Superior temporal gyrus (tissue), 1 donor: ENCODE measurements at regions not wholly inside any gene's neighbourhood (a gene's known extent, or its start where the extent isn't known, plus 50 kb on each side); places are given as distances from the start of the nearest gene placed in this dataset.

Source experiments
- DNase-seq: peaks from one replicate; pipeline ENCODE4 v3.0.0-alpha.2; 2016; ENCODE audit errors: extremely low spot score

DNA sequence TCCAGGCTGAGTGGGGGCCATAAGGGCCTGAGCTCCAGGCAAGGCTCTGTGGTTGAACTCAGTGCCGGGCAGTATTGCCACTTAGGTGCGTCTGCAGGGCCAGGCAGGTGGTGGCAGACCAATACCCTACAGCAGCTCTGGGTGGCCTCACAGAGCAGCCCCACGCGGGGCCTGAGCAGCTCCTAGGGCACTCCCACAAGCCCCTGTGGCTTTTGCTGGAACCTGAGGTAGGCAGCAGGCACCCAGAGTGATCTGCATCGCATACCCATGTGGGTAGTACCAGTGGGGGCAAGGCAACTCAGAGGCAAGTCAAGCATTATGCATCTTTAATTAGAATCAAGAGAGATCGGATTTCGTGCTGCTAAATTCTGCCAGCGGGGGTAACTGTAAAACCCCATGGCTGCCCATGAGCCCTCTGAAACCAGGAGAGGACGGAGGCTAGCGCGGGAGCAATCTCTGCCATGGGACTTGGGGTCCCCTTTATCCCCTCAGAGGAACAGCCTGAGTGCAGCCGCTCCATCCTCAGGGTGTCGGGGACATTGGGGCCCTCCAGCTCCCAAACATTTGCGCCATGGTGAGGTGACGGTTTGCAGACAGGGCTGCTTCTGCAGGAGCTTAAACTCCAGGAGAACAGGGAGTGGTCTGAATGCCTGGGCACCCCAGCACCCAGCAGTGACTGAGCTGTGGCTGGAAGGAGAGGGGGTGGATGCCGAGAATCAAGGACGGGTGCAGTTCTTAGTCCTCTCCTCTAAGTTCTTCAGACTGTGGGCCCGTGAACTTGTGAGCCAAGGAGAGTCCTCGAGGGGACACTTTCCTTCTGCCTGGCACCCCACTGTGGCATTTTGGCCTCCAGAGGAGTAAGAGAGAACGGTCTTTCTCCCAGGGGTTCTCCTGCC, 62.4 kb upstream of the PCSK6 start:
- DNase-seq, result no peak

DNA sequence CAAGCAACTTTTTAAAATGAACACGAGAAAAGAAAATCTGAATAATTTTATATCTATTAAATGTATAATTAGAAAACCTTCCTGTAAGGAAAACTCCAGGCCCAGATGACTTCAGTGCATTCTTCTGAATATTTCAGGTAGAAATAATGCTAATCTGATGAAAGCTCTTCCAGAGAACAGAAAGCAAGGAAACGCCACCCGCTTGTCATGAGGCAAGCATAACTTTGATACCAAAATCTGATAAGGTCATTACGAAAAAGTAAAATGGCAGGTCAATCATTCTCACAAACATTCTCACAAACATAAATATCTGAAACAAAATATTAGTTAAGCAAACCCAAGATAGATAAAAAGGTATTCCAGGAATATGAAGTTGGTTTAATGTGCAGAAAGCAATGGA, 60.6 kb upstream of the PCSK6 start:
- DNase-seq, result no peak

DNA sequence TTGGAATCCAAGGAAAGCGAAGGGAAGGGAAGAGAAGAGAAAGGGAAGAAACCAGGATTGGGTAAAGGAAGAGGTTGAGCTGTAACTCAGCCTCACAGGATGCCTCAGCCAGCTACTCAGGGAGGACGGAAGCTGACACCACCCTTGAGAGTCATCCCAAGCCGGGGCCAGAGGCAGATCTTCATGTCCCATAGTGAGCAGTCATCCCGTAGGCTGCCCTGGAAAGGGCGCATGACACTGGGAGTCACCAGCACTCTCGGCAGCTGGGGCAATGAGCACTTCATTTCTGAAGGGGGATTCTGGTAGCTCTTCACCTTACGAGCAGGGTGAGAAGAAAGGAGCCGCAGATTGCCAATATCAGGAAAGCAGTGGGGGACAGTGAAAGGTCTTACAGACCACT, 60.1 kb upstream of the PCSK6 start:
- no peak for DNase-seq

DNA sequence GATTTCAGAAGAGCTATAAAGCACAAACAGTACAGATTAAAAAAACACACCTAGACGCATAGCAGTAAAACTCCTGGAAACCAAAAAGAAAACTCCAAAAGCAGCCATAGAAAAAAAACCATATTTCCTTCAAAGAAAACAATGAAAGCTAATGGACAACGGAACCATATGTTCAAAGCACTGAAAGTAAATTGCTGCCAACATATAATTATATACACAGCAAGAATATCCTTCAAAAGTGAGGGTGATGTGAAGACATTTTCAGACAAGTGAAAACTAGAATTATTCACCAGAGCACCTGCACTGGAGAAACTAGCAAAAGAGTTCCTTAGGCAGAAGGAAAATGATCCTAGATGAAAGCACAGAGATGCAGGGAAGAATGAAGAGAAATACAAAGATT, 58.2 kb upstream of the PCSK6 start:
- DNase-seq, result no peak

DNA sequence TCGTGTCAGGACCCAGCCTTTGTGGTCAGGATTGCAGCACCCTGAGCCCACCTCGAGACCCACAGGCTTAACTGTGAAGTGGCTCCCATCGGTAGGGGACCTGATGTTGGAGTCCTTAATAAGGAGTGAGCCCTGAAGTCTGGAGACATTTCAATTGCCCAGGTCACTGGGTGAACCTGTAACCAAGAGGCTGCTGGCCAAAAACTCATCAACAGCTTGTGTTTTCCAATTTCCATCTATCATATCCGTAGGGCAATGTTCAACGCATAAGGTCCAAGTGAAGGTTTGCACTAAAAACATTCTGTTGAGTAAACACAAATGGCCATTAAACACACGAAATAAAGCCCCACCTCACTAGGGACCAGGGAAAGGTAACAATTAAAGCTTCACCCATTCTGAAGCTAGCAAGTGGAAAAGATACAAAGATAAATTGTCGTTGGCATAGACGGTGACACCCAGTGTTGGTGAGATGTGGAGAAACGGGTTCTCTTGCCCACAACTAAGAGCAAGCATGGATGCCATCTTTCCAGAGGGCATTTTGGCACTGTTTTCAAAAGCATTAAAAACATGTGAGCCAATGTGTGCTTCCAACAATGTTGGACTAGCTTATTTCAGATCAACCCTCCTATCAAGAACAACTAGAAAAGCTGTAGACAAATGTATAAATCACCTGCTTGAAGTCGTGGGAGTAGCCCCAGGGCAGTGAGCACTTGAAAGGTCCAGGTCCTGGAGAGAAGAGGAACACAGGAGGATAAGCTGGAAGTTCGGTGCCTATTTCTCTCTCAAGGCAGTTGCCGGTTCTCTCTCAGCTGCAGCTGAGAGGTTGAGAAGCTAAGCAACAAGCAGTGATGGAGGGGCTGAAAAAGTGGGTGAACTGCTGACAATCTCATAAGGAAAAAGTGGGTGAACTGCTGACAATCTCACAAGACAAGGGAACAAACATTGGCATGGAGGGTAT, 56.3 kb upstream of the PCSK6 start:
- no peak for DNase-seq

DNA sequence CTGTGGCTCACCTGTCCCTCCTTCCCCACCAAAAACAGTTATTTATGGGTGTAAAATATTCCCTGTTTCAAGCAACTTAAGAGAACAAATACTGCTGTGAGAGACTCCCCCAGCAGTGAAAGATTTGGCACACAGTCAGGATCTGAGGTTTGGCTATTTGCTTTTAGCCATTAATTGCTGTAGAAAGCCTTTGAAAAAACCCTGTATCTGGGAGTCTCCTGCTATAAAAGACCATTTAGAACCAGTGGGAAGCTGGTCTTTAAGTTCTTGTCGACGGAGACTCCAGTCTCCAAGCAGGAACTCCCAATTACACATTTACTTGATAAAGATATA, 55.1 kb upstream of the PCSK6 start:
- DNase-seq, result no peak

DNA sequence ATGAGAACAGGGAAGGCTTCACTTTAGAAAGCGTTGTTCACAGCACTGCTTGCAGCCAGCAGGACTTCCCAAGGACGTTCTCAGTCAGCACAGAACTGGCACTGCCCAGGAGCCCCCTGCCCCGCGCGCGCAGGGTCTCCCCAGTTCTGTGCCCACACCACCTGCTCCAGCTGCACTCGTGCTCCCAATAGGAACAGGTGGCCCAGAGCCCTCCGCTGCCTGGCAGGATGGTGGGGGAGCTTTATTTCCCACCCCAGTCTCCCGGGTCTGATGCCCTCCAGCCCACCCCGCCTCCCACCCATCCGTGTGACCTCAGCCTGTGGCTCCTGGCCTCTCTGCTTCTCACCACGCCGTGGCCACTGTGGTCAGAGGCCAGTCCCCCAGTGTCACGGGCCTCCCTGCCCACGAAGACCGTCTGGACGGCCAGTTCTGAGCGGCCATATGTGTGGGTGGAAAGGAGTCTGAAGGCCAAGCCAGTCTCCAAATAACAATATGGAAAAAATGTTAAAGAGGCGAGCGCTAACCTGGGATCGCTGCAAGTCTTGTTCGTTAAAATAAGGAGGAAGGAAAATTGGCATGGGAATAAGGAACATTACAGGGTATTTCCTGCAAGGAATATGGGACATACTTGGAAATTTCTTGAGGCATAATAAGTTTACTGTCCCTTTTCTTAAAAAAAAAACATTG, 54.6 kb upstream of the PCSK6 start:
- no peak for DNase-seq

DNA sequence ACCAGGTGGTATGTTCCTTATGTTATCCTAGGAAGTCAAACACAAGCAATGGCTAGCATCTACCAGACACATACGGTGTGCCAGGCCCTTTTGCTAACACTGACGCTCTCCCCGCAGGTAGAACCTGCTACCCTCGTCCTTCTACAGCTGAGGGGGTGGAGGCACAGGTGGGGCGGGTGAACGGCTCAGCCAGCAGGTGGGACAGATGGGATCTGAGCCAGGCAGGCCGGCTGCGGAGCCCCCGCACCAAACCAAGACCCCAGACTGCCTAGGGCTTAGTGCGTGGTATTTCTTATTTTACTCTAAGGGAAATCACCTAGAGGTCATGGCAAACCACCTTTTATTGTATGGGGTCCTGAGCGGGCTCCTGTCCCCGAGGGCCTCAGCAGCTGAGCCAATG, 53.9 kb upstream of the PCSK6 start:
- DNase-seq, result no peak

DNA sequence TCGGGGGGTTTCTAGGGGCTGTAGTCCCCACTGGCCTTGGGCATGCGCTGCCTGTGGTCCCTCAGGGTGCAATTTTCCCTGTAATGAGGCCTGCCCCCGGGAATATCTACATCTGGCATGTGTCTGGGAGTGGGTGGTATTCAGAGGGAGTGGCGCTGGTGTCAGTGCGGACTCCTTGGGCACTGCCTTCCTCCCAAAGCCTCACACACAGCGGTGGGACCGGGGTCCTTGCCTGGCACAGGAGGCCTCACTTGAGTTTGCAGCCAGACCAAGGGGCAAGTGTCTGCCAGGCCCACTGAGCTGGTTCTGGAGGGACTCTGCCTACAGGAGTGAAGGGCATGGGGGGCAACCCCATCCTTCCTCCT, 53.5 kb upstream of the PCSK6 start:
- DNase-seq, result no peak

DNA sequence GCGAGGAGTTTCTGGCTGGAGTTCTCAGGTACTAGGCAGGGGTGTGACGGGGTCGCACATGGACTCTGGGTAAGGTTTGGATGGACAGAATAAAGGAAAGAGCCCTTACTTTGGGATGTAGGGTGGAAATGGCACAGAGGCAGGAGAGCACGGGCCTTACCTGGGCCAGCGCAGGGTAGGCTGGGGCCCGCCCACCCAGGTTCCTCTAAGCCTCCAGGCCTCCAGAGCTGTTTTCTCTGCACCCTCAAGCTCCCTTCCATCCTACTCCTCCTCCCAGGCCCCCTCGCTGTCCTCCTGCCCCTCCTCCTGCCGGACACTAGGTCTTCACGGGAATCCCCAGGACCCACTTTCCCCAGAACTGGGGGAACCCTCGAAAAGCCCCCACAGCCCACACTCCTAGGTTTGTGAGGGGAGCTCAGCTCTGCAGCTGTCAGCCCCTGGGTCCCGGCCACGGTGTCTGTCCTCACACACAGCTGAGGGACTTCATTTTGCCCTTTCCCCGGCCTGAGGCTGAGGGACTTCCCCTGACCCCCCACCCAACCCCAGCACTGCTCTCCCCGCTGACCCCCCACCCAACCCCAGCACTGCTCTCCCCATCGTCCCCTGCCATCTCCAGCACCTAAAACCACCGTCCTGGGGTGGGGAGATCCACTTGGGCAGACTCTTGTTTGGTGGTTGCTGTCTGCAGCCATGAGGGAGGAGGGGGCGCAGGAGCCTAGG, 53.0 kb upstream of the PCSK6 start:
- no peak for DNase-seq

DNA sequence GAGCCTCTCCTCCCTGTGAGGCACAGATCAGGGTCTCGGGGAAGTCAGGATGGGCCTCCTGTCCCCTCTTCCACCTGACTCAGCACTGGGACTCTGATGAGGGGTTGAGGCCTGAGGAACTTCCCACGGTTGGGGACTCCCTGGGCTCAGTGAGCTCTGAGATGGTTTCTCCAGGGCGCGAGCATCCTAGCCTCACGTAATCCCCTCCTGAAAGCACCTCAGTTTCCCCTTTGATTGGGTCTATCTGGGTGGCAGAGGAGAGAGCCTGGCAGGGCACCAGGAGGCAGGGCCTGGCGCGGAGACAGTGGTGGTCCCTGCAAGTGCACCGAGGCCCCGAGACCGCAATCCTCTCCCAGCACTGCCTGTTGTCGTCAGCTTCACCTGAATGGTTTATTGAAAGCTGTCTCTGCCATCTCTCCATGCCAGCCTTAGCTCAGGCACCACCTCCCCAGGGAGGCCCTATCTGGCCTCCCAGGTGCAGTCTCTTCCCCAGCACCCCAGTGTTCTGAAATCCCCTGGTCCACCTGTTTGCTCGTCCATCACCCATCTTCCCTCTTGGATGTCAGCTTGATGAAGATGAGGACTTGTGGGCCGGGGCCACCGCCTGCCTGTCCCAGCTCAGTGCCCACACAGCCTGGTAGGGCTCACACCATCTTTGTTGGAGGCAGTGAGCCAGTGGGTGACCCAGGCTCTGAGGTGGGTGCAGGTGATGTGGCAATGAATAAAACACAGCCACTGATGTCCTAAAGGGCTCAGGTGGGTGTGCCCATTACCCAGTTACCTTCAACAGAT, 52.2 kb upstream of the PCSK6 start:
- no peak for DNase-seq

DNA sequence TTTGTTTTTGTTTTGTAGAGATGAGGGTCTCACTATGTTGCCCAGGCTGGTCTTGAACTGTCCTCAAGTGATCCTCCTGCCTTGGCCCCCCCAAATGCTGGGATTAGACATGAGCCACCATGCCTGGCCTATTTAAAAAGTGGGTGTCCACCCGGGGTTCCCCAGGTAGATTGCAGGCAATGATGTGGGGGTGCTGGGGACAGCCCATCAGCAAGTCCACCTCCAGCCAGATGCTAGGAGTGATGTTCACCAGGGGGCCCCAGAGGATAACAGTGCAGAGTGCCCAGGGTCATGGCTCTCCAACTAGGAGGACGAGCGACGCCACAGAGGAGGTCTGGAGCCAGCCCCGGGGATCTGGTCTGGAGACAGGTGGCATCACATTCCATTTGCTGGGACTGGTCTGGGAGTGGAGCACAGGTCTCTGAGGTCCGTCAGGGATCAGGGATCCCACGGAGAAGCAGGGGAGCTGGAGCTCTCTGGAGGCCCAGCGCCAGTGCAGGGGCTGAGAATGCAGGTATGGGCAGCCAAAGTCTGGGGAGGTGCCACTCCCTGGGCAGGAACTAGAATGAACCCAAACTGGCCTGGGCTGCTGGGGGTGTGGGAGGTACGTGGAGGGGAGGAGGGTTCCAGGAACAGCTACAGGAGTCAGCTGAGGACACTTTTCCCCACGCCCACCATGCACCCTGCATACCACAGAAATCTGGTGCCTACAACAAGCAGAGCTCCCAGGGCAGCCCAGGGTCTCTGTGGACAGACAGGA, 51.2 kb upstream of the PCSK6 start:
- no peak for DNase-seq

DNA sequence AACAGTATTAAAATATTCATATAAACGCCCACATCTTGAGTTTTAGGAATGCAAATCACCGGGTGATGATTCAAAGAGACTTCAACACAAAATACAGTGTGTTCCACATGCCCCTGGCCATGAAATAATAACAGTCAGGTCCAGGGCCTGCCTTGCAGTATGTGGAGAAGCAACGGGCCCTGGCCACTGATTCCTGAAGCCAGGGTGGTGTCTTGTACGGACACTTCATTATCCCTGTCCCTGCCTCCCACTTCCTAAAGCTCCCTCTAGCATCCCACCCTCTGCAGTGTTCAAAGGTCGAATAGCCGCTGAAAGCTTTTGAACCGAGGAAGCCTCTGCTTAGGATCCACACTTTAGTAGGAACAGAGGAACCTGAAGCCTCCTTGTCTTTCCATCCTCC, 50.4 kb upstream of the PCSK6 start:
- DNase-seq, result no peak

DNA sequence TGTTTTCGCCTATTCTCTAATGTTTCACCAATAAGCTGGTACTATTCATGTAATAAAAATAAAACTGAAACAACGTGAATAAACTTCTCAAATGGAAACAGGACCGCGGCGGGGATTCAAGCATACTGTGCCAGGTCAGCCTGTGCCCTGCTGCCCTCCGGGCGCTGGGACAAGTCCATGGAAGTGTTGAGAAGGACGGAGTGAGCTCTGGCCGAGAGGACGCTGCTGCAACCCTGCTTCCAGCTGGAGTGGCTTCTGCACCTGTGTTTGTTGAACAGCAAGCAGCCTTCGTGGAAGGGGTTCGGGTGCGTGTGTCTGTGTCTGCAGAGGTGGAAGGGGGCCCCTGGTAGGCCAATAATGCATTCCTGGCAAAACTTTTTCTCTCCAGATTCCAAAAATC, 50.0 kb upstream of the PCSK6 start:
- DNase-seq, result no peak
